ENCODE measurements at regions not wholly inside any gene's neighbourhood (a gene's known extent, or its start where the extent isn't known, plus 50 kb on each side); places are given as distances from the start of the nearest gene placed in this dataset.

DNA sequence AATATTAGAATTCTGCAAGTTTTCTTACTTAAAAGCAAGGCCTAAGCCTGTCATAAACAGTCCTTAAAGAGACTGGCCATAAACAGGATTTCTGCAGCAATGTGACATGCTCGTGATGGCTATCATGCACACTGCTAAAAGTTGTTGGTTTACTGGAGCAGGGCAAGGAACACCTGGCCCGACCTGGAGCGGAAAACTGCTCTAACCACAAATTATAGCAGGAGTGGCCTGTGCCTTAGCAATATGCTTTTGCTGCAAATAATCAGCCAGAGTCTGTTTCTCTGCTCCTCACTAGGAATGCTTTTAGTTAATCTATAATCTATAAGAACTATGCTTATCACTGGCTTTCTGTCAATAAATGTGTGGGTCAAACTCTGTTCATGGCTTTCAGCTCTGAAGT lies 322.9 kb upstream of the RPS23 start:
- TF ChIP-seq CTCF (IDR thresholded peaks at IDR 0.05) (no peak), POLR2A (IDR thresholded peaks at IDR 0.05) (no peak)

Measured in body of pancreas (tissue), 4 donors.